ENCODE measurements at regions not wholly inside any gene's neighbourhood (a gene's known extent, or its start where the extent isn't known, plus 50 kb on each side); places are given as distances from the start of the nearest gene placed in this dataset.

DNA sequence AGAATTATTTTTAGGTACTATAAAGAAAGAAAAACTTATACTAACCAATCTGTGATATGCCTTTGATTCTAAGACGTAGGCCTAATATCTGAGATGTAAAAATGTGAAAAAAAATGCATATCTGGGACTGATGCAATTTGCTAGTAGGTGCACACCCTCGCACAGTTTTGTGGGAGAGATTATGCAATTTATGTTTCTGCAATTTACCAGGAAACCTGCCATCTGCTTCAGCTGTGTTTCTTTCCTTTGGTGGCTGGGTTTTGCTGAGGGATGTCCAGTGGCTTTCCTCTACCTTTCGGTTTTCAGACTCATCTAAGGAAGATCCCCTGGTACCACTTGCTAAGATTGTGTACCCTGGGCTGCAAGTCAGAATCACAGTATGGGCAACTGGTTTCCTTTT is 186.9 kb downstream of the ZFP64 start:
- Histone ChIP-seq H3K27ac (ENCODE audit: low read depth, low read length, poor library complexity, severe bottlenecking) (no peak overlapping the region), H3K9me2 (ENCODE audit: low read depth, low read length) (no peaks in the 10 kb centered on the region), H3K4me1 (ENCODE audit: insufficient read depth, low read length, severe bottlenecking) (no peaks in the 10 kb centered on the region), H3K4me2 (ENCODE audit: low read length) (no peak overlapping the region), H3K4me3 (ENCODE audit: low read depth, low read length, poor library complexity, severe bottlenecking) (no peak overlapping the region), H3F3A (ENCODE audit: insufficient read depth, low read length) (no peaks in the 10 kb centered on the region), H3K27me3 (ENCODE audit: insufficient read depth, low read length) (no peaks in the 10 kb centered on the region), H3K79me2 (ENCODE audit: insufficient read depth, low read length) (no peaks in the 10 kb centered on the region), H4K20me1 (ENCODE audit: insufficient read depth, low read length) (no peaks in the 10 kb centered on the region), H3K9me3 (ENCODE audit: low read length) (no peaks in the 10 kb centered on the region), H3K9ac (ENCODE audit: low read length) (no peak overlapping the region), H2AFZ (ENCODE audit: low read length) (no peak overlapping the region), H3K36me3 (ENCODE audit: insufficient read depth, low read length) (no peaks in the 10 kb centered on the region)
- TF ChIP-seq, protein P1, sequence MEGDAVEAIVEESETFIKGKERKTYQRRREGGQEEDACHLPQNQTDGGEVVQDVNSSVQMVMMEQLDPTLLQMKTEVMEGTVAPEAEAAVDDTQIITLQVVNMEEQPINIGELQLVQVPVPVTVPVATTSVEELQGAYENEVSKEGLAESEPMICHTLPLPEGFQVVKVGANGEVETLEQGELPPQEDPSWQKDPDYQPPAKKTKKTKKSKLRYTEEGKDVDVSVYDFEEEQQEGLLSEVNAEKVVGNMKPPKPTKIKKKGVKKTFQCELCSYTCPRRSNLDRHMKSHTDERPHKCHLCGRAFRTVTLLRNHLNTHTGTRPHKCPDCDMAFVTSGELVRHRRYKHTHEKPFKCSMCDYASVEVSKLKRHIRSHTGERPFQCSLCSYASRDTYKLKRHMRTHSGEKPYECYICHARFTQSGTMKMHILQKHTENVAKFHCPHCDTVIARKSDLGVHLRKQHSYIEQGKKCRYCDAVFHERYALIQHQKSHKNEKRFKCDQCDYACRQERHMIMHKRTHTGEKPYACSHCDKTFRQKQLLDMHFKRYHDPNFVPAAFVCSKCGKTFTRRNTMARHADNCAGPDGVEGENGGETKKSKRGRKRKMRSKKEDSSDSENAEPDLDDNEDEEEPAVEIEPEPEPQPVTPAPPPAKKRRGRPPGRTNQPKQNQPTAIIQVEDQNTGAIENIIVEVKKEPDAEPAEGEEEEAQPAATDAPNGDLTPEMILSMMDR (IDR thresholded peaks at IDR 0.05; ENCODE audit: low read length), result no peak
- no peak for TF ChIP-seq EZH2 (IDR thresholded peaks at IDR 0.05; ENCODE audit: borderline replicate concordance, low read length)

DNA sequence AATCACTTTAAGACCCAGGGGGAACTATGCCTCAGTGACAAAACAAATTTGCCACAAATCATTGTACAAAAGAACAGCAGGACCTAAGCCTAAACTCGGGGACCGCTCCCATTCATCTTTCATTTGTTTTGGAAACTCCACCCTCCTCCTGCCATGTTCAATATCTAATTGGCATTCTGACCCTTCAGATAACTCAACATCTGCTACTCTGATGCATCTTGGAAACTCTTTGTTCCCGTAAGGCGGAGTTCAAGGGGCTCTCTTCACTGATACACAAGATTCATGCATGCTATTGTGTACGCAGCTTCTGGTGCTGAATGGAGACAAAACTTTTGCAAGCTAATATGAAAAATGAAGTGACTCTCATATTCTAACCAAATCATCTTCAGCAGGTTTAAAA is 187.6 kb downstream of the ZFP64 start:
- no peaks in the 10 kb centered on the region for H3F3A ChIP-seq (ENCODE audit: insufficient read depth, low read length)
- no peak overlapping the region for H3K4me3 ChIP-seq (ENCODE audit: low read depth, low read length, poor library complexity, severe bottlenecking)
- no peaks in the 10 kb centered on the region for H3K9me2 ChIP-seq (ENCODE audit: low read depth, low read length)
- H3K79me2 ChIP-seq (ENCODE audit: insufficient read depth, low read length), result no peaks in the 10 kb centered on the region
- H3K9me3 ChIP-seq (ENCODE audit: low read length), result no peaks in the 10 kb centered on the region
- no peaks in the 10 kb centered on the region for H4K20me1 ChIP-seq (ENCODE audit: insufficient read depth, low read length)
- no peak overlapping the region for H3K4me2 ChIP-seq (ENCODE audit: low read length)
- no peak overlapping the region for H3K27ac ChIP-seq (ENCODE audit: low read depth, low read length, poor library complexity, severe bottlenecking)
- no peaks in the 10 kb centered on the region for H3K36me3 ChIP-seq (ENCODE audit: insufficient read depth, low read length)
- H3K9ac ChIP-seq (ENCODE audit: low read length), result no peak overlapping the region
- H3K4me1 ChIP-seq (ENCODE audit: insufficient read depth, low read length, severe bottlenecking), result no peaks in the 10 kb centered on the region
- H3K27me3 ChIP-seq (ENCODE audit: insufficient read depth, low read length), result no peaks in the 10 kb centered on the region
- TF ChIP-seq EZH2 (IDR thresholded peaks at IDR 0.05; ENCODE audit: borderline replicate concordance, low read length), result no peak
- TF ChIP-seq, protein P1 (IDR thresholded peaks at IDR 0.05; ENCODE audit: low read length), result no peak
- no peak overlapping the region for H2AFZ ChIP-seq (ENCODE audit: low read length)

DNA sequence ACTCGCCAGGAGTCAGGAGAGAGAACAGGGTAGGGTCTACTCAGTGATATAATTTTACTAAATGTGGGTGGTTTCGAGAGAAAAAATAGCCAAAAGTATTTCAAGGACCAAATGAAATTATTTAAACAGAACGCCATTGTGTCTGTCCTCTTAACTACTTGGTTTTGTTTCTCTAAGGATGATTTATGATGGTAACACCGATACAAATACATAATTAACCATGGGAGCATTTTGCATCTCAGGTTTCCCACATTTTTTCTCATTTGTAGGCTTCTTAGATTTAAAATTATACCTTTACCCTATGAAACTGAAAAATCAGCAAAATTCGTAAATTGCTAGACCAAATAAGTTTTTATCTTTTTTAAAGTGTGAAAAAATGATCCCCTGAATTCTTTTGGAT is 188.2 kb downstream of the ZFP64 start:
- H3K9ac ChIP-seq (ENCODE audit: low read length), result no peak overlapping the region
- H3K27ac ChIP-seq (ENCODE audit: low read depth, low read length, poor library complexity, severe bottlenecking), result no peak overlapping the region
- H3K9me3 ChIP-seq (ENCODE audit: low read length), result no peaks in the 10 kb centered on the region
- no peak overlapping the region for H3K4me3 ChIP-seq (ENCODE audit: low read depth, low read length, poor library complexity, severe bottlenecking)
- no peaks in the 10 kb centered on the region for H3F3A ChIP-seq (ENCODE audit: insufficient read depth, low read length)
- no peaks in the 10 kb centered on the region for H3K4me1 ChIP-seq (ENCODE audit: insufficient read depth, low read length, severe bottlenecking)
- H3K79me2 ChIP-seq (ENCODE audit: insufficient read depth, low read length), result no peaks in the 10 kb centered on the region
- H4K20me1 ChIP-seq (ENCODE audit: insufficient read depth, low read length), result no peaks in the 10 kb centered on the region
- H3K4me2 ChIP-seq (ENCODE audit: low read length), result no peak overlapping the region
- H3K9me2 ChIP-seq (ENCODE audit: low read depth, low read length), result no peaks in the 10 kb centered on the region
- H3K36me3 ChIP-seq (ENCODE audit: insufficient read depth, low read length), result no peaks in the 10 kb centered on the region
- no peak overlapping the region for H2AFZ ChIP-seq (ENCODE audit: low read length)
- H3K27me3 ChIP-seq (ENCODE audit: insufficient read depth, low read length), result no peaks in the 10 kb centered on the region
- TF ChIP-seq, protein P1 (IDR thresholded peaks at IDR 0.05; ENCODE audit: low read length), result no peak
- no peak for TF ChIP-seq EZH2 (IDR thresholded peaks at IDR 0.05; ENCODE audit: borderline replicate concordance, low read length)

All from OCI-LY1 (cell line).